ENCODE measurements at regions not wholly inside any gene's neighbourhood (a gene's known extent, or its start where the extent isn't known, plus 50 kb on each side); places are given as distances from the start of the nearest gene placed in this dataset.
"Not testable (repeated sequence)": the region's sequence is repeated elsewhere in the genome, so short reads cannot be mapped to it uniquely, and the experiment has no call there.

DNA sequence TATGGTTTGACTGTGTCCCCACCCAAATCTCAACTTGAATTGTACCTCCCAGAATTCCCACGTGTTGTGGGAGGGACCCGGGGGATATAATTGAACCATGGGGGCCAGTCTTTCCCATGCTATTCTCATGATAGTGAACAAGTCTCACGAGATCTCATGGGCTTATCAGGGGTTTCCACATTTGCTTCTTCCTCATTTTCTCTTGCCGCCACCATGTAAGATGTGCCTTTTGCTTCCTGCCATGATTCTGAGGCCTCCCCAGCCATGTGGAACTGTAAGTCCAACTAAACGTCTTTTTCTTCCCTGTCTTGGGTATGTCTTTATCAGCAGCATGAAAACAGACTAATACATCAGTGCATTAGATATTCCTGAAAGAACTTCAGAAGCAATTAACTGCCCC is 177.7 kb upstream of the PRSS58 start:
- DNase-seq: not testable (repeated sequence)

DNA sequence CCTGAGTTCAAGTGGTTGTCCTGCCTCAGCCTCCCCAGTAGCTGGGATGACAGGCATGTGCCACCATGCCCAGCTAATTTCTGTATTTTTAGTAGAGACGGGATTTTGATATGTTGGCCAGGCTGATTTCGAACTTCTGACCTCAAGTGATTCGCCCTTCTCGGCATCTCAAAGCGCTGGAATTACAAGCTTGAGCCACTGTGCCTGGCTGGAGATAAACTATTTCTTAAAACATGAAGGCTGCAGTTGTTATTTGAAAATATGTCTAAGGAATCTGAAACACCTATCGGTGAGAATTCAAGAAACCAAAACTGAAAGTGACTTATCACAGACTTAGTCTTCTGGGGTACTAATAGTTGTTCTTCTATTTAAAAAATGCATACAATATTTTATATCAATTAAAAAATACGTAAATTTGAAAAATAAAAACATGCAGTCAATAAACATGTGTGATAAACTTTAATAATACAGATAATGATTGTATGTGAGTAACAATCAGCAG is 176.9 kb upstream of the PRSS58 start:
- no peak for DNase-seq

- DNase-seq: not testable (repeated sequence)
Observed at GRCh38 chr7:142434133-142434532, 176.3 kb upstream of the PRSS58 start.

DNA sequence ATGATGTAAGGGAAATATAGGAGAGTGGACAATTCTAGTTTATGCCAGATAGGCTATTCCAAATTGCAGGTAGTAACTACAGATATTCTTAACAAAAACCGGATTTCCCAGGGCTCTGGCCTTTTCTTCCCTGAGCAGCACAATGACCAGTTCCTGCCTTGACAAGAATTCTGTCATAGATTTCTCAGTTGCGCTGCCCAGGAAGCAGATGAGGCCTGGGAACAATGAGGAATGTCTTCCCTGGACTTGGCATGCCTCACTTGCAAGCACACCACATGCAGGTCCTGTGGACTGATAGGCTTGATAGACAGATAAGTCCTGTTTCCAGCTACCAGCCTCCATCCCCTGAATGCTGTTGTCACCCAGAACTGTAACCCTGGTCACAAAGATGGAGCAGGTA is 174.5 kb upstream of the PRSS58 start:
- no peak for DNase-seq

GRCh38 chr7:142431491-142431890 is 173.6 kb upstream of the PRSS58 start:
- DNase-seq: no peak

DNA sequence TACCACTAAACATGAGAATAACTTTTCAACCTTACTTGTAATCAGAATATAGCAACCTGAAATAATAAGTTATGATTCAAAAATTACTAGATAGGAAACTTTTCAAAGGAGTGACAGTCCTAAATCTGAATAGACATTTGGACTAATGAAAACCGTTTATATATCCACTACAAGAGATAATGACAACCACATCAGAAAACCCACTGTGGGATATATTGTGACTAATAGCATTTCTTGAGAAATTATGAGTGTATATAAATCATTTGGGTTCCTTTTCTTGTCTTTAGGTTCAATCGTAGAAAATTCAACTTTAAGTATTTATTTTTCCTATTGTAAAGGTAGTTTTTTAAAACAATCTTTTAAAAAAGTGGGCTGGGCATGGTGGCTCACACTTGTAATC is 170.2 kb upstream of the PRSS58 start:
- no peak for DNase-seq

DNA sequence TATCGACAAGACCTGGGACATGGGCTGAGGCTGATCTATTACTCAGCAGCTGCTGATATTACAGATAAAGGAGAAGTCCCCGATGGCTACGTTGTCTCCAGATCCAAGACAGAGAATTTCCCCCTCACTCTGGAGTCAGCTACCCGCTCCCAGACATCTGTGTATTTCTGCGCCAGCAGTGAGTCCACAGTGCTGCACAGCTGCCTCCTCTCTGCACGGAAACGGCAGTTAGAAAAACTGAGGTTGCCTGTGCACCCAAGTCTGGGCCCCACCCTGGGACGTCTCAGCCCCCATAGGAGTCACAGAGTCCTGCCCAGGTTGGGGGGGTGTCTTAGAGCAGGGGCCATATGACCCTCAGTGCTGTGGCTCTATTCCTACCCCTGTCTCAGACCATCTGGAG is 167.4 kb upstream of the PRSS58 start:
- DNase-seq: no peak

GRCh38 chr7:142422621-142423020 is 164.8 kb upstream of the PRSS58 start:
- DNase-seq: no peak

DNA sequence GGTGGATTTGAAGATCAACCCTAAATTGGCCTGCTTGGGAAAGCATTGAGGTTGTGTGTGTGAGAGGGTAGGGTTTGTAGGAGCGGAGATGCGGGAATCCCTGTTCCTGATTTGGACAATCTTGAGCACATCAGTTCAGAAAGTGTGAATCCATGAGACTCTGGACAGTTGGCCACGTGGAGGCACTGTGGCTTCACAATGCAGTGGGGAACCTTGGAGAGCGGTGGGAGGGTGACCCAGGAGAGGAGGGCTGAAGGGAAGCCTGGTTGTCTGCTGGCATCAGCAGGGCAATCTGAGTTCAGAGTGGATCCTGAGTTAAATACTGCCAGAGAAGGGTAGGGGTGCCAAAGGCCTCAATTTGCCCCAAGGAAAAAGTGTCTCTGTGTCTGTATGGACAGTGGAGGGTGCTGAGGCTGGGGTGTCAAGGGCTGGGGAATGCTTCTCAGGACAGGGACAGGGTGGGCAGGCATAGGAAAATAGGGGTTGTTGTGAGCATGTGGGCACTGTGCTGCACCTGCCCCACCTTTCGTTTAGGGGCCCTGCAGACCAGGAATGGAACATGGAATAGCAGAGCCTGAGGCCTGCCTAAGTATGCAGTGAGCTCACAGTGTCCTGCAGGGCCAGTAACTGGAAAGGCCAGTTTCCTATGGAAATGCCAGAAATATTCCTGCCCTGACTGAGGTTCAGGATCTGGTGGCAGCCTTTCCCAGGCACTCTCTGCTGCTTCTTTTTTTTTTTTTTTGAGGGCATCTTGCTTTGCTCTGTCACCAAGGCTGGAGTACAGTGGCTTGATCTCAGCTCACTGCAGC is 162.9 kb upstream of the PRSS58 start:
- no peak for DNase-seq

GRCh38 chr7:142418326-142418725 is 160.5 kb upstream of the PRSS58 start:
- DNase-seq: no peak

- no peak for DNase-seq
Observed at GRCh38 chr7:142414915-142415314, 157.1 kb upstream of the PRSS58 start.

- no peak for DNase-seq
Observed at GRCh38 chr7:142414135-142414534, 156.3 kb upstream of the PRSS58 start.

DNA sequence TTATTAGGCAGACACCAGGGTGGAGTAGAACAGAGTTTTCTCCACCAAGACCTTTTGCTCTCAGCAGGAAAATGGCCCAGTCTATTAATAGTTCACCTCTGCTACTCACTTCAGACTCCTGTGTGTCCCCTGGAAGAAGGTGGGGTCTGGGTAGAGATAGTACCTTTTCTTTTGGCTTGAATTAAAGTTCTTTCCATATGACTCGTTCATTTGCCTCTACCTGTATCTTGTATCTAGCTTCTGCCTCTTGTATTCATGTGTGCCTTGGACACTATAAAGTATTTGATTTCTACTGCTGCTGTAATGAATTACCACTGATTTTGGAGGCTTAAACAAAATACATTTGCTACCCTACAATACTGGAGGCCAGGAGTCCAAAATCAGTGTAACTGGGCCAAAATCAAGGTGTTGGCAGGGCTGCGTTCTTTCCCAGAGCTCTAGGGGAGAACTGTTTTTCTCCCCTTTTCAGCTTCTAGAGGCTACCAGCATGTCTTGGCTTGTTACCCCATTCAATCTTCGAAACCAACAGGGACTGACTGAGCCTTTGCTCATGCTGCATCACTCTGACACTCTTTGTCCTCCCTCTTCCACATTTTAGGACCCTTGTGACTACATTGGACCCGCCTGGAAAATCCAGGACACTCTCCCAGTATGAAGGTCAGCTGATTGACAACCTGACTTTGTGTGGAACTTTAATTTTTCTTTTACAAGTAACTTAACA is 155.6 kb upstream of the PRSS58 start:
- no peak for DNase-seq

- no peak for DNase-seq
Observed at GRCh38 chr7:142412551-142413193, 154.8 kb upstream of the PRSS58 start.

- DNase-seq: no peak
Observed at GRCh38 chr7:142409471-142409870, 151.6 kb upstream of the PRSS58 start.

- no peak for DNase-seq
Observed at GRCh38 chr7:142408794-142409193, 150.9 kb upstream of the PRSS58 start.

GRCh38 chr7:142407939-142408570 is 150.2 kb upstream of the PRSS58 start:
- DNase-seq: no peak

DNA sequence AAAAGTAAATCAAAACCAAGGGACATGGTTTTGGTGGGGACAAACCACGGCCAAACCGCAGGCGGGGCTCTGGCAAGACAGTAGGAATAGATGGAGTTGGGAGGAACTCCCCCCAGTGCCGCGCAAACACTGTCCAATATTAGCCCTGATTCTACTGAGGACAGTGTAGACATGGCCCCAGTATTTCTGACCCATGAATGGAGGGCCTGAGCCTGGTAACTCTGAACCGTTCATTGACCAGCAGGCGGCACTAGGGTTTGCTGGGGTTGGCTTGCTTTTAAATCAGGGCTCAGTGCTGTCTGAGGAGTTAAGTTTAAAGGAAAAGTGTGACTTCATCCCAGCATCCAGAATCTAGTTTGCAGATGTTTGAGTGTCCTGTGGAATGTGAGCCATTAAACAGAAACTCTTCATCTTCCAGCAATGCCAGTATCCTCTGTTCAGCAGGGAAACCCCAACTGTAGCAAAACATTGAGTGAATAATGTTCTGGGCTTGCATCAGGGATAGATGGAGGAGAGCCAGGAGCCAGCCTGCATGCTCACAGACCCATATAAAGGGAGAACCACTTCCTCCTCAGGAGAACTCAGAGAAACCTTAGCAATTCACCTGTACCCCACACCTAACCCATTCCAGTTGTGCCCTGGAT is 147.4 kb upstream of the PRSS58 start:
- no peak for DNase-seq

DNA sequence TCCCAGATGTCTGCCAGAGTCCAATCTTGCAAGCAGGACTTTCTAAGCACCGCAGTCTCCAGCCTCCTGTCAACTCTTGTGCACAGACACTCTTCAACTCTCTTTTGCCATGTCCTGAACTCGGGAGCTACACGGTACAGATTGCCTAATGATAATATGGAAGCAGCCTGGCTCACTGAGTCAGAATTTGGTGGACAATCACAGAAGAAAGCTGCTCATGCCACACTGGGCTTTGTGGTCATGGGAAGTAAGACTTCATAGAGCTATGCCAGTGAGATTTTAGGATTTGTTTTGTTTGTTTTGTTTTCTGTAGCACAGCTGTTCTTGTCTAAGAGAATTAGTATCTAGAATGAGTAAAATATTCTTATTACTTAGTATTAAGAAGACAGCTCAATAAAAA is 144.1 kb upstream of the PRSS58 start:
- DNase-seq: no peak

GRCh38 chr7:142400042-142400533 is 142.2 kb upstream of the PRSS58 start:
- no peak for DNase-seq

DNA sequence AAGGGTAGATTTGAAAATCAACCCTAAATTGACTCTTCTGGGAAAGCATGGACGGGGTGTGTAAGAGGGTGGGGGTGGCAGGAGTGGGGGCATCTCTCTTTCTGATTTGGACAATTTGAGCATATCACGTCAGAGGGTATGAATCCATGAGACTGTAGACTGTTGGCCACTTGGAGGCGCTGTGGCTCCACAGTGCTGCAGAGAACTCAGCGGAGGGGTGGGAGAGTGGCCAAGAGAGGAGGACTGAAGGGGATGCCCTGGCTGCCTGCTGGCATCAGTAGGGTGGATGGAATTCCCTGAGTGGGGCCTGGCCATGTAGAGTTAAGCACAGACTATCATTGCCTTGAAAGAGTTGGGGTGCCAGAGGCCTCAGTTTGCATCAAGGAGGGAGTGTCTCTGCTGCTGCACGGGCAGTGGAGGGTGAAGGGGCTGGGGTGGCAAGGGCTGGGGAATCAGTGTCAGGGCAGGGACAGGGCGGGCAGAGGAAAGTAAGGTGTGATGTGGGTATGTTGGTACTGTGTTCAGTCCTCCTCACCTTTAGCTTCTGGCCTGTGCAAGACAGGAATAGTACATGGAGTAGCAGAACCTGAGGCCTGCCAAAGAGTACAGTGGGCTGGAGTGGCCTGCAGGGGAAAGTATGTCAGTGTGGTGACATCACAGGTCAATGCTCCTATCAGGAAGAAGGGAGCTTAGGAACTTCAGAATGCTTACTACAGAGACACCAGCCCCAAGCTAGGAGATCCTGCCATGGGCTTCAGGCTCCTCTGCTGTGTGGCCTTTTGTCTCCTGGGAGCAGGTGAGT is 133.5 kb upstream of the PRSS58 start:
- no peak for DNase-seq

DNA sequence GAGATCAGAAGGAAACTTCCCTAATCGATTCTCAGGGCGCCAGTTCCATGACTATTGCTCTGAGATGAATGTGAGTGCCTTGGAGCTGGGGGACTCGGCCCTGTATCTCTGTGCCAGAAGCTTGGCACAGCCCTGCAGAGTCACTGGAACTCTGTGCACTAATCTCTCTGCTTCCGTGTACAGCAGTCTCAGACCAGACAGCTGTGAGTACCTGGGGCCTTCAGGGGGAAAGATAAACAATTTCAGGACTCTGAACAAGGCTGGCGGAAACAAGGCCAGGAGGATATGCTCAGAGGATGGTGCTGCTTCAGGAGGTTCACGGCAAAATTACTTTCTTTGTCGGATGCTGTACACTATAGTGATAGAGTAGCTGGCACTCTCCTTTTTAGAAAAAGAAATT is 131.7 kb upstream of the PRSS58 start:
- no peak for DNase-seq
